ENCODE measurements at regions not wholly inside any gene's neighbourhood (a gene's known extent, or its start where the extent isn't known, plus 50 kb on each side); places are given as distances from the start of the nearest gene placed in this dataset.

DNA sequence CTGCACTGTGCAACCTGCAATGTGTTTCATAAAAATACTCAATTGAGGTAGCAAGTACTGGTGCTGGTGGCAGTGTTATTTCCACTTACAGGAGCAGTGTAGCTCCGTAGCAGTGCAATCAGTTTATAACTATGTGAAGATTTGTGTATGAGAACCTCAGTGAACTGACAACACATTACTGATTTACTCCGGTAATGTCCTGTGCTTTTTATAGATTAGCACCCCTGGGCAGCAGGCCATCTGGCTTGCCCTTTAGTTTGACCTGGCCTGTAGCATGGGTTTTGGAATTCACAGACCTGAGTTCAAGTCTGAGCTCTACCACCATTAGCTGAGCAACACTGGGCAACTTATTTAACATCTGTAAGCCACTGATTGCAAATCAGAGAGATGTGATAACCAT lies 78.6 kb upstream of the GBA3 start:
- TF ChIP-seq, protein P1, sequence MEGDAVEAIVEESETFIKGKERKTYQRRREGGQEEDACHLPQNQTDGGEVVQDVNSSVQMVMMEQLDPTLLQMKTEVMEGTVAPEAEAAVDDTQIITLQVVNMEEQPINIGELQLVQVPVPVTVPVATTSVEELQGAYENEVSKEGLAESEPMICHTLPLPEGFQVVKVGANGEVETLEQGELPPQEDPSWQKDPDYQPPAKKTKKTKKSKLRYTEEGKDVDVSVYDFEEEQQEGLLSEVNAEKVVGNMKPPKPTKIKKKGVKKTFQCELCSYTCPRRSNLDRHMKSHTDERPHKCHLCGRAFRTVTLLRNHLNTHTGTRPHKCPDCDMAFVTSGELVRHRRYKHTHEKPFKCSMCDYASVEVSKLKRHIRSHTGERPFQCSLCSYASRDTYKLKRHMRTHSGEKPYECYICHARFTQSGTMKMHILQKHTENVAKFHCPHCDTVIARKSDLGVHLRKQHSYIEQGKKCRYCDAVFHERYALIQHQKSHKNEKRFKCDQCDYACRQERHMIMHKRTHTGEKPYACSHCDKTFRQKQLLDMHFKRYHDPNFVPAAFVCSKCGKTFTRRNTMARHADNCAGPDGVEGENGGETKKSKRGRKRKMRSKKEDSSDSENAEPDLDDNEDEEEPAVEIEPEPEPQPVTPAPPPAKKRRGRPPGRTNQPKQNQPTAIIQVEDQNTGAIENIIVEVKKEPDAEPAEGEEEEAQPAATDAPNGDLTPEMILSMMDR (IDR thresholded peaks at IDR 0.05 in 8 of 11, conservative IDR thresholded peaks at IDR 0.05 in 3 of 11): no peak
- no peak for TF ChIP-seq POLR2AphosphoS5 (IDR thresholded peaks at IDR 0.05)

Measured in spleen (tissue), 7 donors.